ENCODE measurements at regions not wholly inside any gene's neighbourhood (a gene's known extent, or its start where the extent isn't known, plus 50 kb on each side); places are given as distances from the start of the nearest gene placed in this dataset.

- H3K4me3 Mint-ChIP-seq: no peak overlapping the region
- peaks cover 0 to 5% (median 2%) of the 10 kb centered on the region in 7 donors for H3K9me3 Mint-ChIP-seq
- intact Hi-C loops (cut with micrococcal nuclease): no loop called here
- no peaks in the 10 kb centered on the region for H3K4me1 Mint-ChIP-seq
- Histone ChIP-seq H3K27ac (ENCODE audit: low read depth in 1 of 2, low read length in 2 of 2) (no peak overlapping the region), H2AFZ (ENCODE audit: insufficient read depth, low read depth, low read length, poor library complexity, severe bottlenecking) (no peak overlapping the region), H3K79me2 (ENCODE audit: insufficient read depth, low read length) (no peaks in the 10 kb centered on the region), H3K9ac (ENCODE audit: insufficient read depth, low read length, poor library complexity, severe bottlenecking) (no peak overlapping the region), H3K36me3 (replicated peaks in 1 of 2; ENCODE audit: control insufficient read depth in 1 of 2, insufficient read depth in 2 of 2, low read length in 2 of 2) (no peaks in the 10 kb centered on the region), H3K4me2 (replicated peaks; ENCODE audit: extremely low read depth, low read length, poor library complexity, severe bottlenecking) (no peak overlapping the region), H3K27me3 (ENCODE audit: control insufficient read depth in 2 of 2, insufficient read depth in 2 of 2, low read length in 2 of 2) (no peaks in the 10 kb centered on the region), H3K9me3 (replicated peaks in 1 of 2; ENCODE audit: control insufficient read depth in 1 of 2, insufficient read depth in 1 of 2, low read length in 2 of 2) (no peaks in the 10 kb centered on the region), H3K4me1 (ENCODE audit: control insufficient read depth in 1 of 2, insufficient read depth in 2 of 2, low read length in 2 of 2) (no peaks in the 10 kb centered on the region), H4K20me1 (ENCODE audit: insufficient read depth, low read length) (no peaks in the 10 kb centered on the region), H3K4me3 (replicated peaks in 1 of 3; ENCODE audit: low read depth in 2 of 3, low read length in 3 of 3) (no peak overlapping the region)
- no CpG with 5 or more reads among the region's 6 CpGs for WGBS (ENCODE audit: insufficient coverage)
- DNase-seq: no peak
- TF ChIP-seq CTCF (IDR thresholded peaks at IDR 0.05): no peak
- no peaks in the 10 kb centered on the region for H3K27me3 Mint-ChIP-seq (ENCODE audit: low read depth in 3 of 3)
- H3K36me3 Mint-ChIP-seq: no peaks in the 10 kb centered on the region
- no peak overlapping the region for H3K27ac Mint-ChIP-seq
Observed at GRCh38 chr7:8833355-8833754, 399.9 kb downstream of the NXPH1 start.

- no peak overlapping the region for H3K27ac Mint-ChIP-seq
Observed at GRCh38 chr7:8841171-8841570, 407.8 kb downstream of the NXPH1 start.

More at GRCh38 chr7:8841171-8841570, 407.8 kb downstream of the NXPH1 start:
- H3K27me3 ChIP-seq (ENCODE audit: control insufficient read depth in 2 of 2, insufficient read depth in 2 of 2, low read length in 2 of 2): no peaks in the 10 kb centered on the region
- no peak overlapping the region for H3K4me3 ChIP-seq (replicated peaks in 1 of 3; ENCODE audit: low read depth in 2 of 3, low read length in 3 of 3)
- peaks cover 0 to 7% (median 3%) of the 10 kb centered on the region in 7 donors for H3K9me3 Mint-ChIP-seq
- no peak overlapping the region for H3K4me2 ChIP-seq (replicated peaks; ENCODE audit: extremely low read depth, low read length, poor library complexity, severe bottlenecking)
- no peaks in the 10 kb centered on the region for H3K36me3 ChIP-seq (replicated peaks in 1 of 2; ENCODE audit: control insufficient read depth in 1 of 2, insufficient read depth in 2 of 2, low read length in 2 of 2)
- no peaks in the 10 kb centered on the region for H3K79me2 ChIP-seq (ENCODE audit: insufficient read depth, low read length)
- no peak overlapping the region for H3K4me3 Mint-ChIP-seq
- H3K27ac ChIP-seq (ENCODE audit: low read depth in 1 of 2, low read length in 2 of 2): no peak overlapping the region
- intact Hi-C loops (cut with micrococcal nuclease): no loop called here
- no peaks in the 10 kb centered on the region for H4K20me1 ChIP-seq (ENCODE audit: insufficient read depth, low read length)
- H3K9ac ChIP-seq (ENCODE audit: insufficient read depth, low read length, poor library complexity, severe bottlenecking): no peak overlapping the region
- no peaks in the 10 kb centered on the region for H3K9me3 ChIP-seq (replicated peaks in 1 of 2; ENCODE audit: control insufficient read depth in 1 of 2, insufficient read depth in 1 of 2, low read length in 2 of 2)
- DNase-seq: no peak
- no peaks in the 10 kb centered on the region for H3K4me1 ChIP-seq (ENCODE audit: control insufficient read depth in 1 of 2, insufficient read depth in 2 of 2, low read length in 2 of 2)
- no peaks in the 10 kb centered on the region for H3K36me3 Mint-ChIP-seq
- no peak for TF ChIP-seq CTCF (IDR thresholded peaks at IDR 0.05)
- no peak overlapping the region for H2AFZ ChIP-seq (ENCODE audit: insufficient read depth, low read depth, low read length, poor library complexity, severe bottlenecking)
- H3K4me1 Mint-ChIP-seq: no peaks in the 10 kb centered on the region
- H3K27me3 Mint-ChIP-seq (ENCODE audit: low read depth in 3 of 3): no peaks in the 10 kb centered on the region
